CD4-positive, alpha-beta T cell treated with Interferon gamma for 1 hour (primary cell): ENCODE measurements at regions not wholly inside any gene's neighbourhood (a gene's known extent, or its start where the extent isn't known, plus 50 kb on each side); places are given as distances from the start of the nearest gene placed in this dataset.

Source experiments
- DNase-seq: peaks from one replicate; pipeline ENCODE4 v3.0.0-alpha.2; 2020

DNA sequence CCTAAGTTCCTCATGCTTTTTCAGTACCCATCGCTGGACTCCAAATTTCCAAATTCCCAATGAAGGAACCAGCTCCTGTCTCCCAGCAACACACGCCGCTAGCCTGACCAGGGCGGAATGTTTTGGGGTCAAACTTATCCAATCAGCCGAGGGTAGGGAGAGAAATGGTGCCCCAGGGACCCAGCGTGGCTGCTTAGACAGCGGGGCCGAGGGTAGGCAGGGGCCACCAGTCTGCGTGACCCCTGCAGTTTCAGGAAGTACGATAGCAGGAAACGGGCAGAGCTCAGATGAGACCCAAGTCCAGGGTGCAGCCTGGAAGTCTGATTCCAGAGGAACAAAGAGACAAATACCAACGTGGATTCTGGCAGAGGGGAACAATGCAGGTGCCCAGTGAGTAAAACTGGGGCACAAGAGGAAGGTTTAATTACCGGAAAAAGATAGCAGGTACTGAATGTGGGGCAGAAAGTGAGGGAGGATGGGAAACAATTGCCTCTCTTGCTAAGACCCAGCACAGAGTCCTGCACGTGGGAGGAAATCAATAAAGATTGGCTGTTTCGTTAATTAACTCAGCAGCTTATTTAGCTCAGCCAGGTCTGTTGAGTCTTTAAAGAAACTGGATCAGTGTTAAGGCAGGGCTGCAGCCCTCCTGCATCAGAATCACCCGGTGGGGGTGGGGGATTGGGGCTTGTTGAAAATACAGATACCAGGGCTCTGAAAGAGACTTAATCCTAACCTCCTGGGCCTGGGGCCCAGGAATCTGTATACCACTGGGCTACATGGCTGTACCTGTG is 50.4 kb upstream of the NFE2L3 start:
- DNase-seq: peak; percentile 11

DNA sequence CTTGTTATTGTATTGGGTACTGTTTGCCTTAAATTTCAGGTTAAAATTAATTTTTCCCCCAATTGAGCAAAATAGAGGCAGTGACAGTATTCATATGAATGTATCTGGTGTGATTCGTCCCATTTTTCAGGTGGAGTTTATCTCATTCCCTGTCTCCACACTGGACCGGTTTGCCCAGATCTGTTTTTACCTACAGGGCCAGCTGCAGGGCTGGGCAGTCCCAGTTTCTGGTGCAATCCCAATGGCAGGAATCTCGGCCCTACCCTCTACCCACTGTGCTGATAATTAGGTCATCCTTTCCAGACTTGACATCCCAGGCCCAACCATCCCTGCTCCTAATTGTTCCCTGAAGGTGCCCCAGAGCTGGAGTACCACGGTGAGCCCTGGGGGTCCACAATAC is 49.8 kb upstream of the NFE2L3 start:
- DNase-seq: no peak
